Activated T-helper 1 cell treated with anti-CD3 and anti-CD28 coated beads, Interleukin-12 subunit alpha, Interleukin-12 subunit beta, Interleukin-2, Interleukin-4 antibody, amounts not matched to agents 30 ng/mL and 10 ng/mL and 1 ng/mL, durations not matched to agents 14 hours and 24 hours and 36 hours (primary cell): ENCODE measurements at regions not wholly inside any gene's neighbourhood (a gene's known extent, or its start where the extent isn't known, plus 50 kb on each side); places are given as distances from the start of the nearest gene placed in this dataset.

Source experiments
- DNase-seq: peaks from one replicate; pipeline ENCODE4 v3.0.0; 2021; ENCODE audit warnings: low spot score
- H3K27ac Mint-ChIP-seq: one replicate; pipeline ENCODE4 v1.8.0; 2021; ENCODE audit warnings: mild to moderate bottlenecking, mixed read lengths
- H3K27me3 Mint-ChIP-seq: one replicate; pipeline ENCODE4 v1.8.0; 2022; ENCODE audit warnings: mild to moderate bottlenecking, moderate library complexity, mixed read lengths; ENCODE audit not compliant: insufficient read depth
- H3K36me3 Mint-ChIP-seq: one replicate; pipeline ENCODE4 v1.8.0; 2021; ENCODE audit warnings: low read depth, mixed read lengths
- H3K4me1 Mint-ChIP-seq: one replicate; pipeline ENCODE4 v1.8.0; 2021; ENCODE audit warnings: low read depth, mixed read lengths
- H3K4me3 Mint-ChIP-seq: one replicate; pipeline ENCODE4 v1.8.0; 2021; ENCODE audit warnings: mild to moderate bottlenecking, moderate library complexity, mixed read lengths
- H3K9me3 Mint-ChIP-seq: one replicate; pipeline ENCODE4 v1.8.0; 2021; ENCODE audit warnings: mixed read lengths
- intact Hi-C: fragments of 100-400 bp; cut with micrococcal nuclease; formaldehyde crosslinking; loops from one replicate; pipeline ENCODE4 v1.15.1; 2024

DNA sequence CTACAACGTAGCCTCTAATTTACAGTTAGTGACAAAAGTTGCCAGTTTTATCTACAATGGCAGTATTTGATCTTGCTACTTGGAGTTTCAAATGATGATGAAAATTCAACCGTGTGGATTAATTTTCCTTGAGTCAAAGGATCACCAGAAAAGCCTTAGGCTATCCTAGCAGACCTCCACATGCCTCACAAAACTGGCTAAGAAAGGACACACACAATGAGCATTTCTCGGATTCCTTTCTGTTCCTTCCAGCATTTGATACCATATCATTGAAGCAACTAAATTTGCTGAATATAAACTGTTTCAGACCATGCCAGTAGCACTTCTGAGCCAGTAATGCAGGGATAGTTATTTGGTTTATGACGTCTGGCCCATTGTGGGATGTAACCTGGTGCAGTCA is 587.4 kb upstream of the MDFIC2 start:
- Mint-ChIP-seq H3K36me3 (no peaks in the 10 kb centered on the region), H3K27ac (no peak overlapping the region), H3K4me1 (no peaks in the 10 kb centered on the region), H3K9me3 (peaks cover 12% of the 10 kb centered on the region), H3K4me3 (no peak overlapping the region), H3K27me3 (peaks cover 10% of the 10 kb centered on the region)
- intact Hi-C loops, result no loop called here
- no peak for DNase-seq

GRCh38 chr3:70890020-70890394 is 577.6 kb upstream of the MDFIC2 start:
- Mint-ChIP-seq H3K27ac (no peak overlapping the region), H3K36me3 (no peaks in the 10 kb centered on the region), H3K9me3 (no peaks in the 10 kb centered on the region), H3K27me3 (no peaks in the 10 kb centered on the region), H3K4me3 (no peak overlapping the region), H3K4me1 (no peaks in the 10 kb centered on the region)
- no peak for DNase-seq
- intact Hi-C loops, result no loop called here

- Mint-ChIP-seq H3K4me3 (no peak overlapping the region), H3K4me1 (no peaks in the 10 kb centered on the region), H3K27ac (no peak overlapping the region), H3K9me3 (no peaks in the 10 kb centered on the region), H3K36me3 (no peaks in the 10 kb centered on the region), H3K27me3 (no peaks in the 10 kb centered on the region)
- DNase-seq, result no peak
- intact Hi-C loops, result no loop called here
These were observed 577.0 kb upstream of the MDFIC2 start for GRCh38 chr3:70889162-70890019.

DNA sequence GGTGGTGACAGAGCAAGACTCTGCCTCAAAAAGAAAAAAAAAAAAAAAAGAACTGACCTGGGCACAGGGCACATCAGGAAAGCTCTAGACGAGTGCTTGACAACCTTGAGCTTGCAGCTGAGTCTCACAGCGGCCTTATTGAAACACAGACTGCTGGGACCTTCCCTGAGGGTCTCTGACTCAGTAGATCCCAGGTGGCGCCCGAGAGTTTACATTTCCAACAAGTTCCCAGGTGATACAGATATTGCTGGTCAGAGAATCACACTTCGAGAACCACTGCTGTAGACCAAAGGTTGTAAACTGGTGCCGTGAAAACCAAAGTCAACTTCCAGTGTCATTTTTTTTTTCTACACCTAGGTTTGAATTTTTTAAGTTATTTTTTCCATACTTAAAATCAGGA is 573.2 kb upstream of the MDFIC2 start:
- Mint-ChIP-seq H3K4me1 (no peaks in the 10 kb centered on the region), H3K36me3 (no peaks in the 10 kb centered on the region), H3K27ac (no peak overlapping the region), H3K4me3 (no peak overlapping the region), H3K27me3 (no peaks in the 10 kb centered on the region), H3K9me3 (peaks cover 3% of the 10 kb centered on the region)
- no peak for DNase-seq
- intact Hi-C loops, result no loop called here

DNA sequence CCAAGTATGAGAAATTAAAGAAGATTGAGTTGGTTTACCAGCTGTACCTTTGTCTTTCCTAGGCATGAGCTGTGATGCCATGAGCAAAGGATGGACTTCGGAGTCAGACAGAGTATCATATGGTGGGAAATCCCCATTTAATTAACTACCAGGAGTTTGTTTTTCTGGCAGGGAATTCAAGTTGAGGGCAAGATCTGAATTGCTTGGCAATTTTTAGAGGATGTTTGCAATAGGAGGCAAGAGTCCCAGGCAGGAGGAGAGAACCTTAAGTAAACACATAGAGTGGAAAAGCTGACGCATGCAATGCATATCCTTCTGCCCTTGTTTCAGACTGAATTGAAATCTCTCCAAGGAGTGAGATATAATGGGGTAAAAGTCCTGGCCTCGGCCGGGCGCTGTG is 569.7 kb upstream of the MDFIC2 start:
- Mint-ChIP-seq H3K9me3 (peaks cover 13% of the 10 kb centered on the region), H3K27ac (no peak overlapping the region), H3K27me3 (no peaks in the 10 kb centered on the region), H3K36me3 (no peaks in the 10 kb centered on the region), H3K4me1 (no peaks in the 10 kb centered on the region), H3K4me3 (no peak overlapping the region)
- intact Hi-C loops, result no loop called here
- no peak for DNase-seq

- intact Hi-C loops, result no loop called here
- Mint-ChIP-seq H3K27me3 (no peaks in the 10 kb centered on the region), H3K4me1 (no peaks in the 10 kb centered on the region), H3K4me3 (no peak overlapping the region), H3K36me3 (no peaks in the 10 kb centered on the region), H3K27ac (no peak overlapping the region), H3K9me3 (peaks cover 13% of the 10 kb centered on the region)
- no peak for DNase-seq
These were observed 568.0 kb upstream of the MDFIC2 start for GRCh38 chr3:70880421-70880820.

GRCh38 chr3:70876154-70876553 is 563.7 kb upstream of the MDFIC2 start:
- intact Hi-C loops, result no loop called here
- H3K27ac Mint-ChIP-seq, result no peak overlapping the region
- DNase-seq, result no peak
- H3K27me3 Mint-ChIP-seq, result peaks cover 4% of the 10 kb centered on the region
- no peaks in the 10 kb centered on the region for H3K4me1 Mint-ChIP-seq
- no peaks in the 10 kb centered on the region for H3K36me3 Mint-ChIP-seq
- H3K9me3 Mint-ChIP-seq, result peaks cover 19% of the 10 kb centered on the region
- H3K4me3 Mint-ChIP-seq, result no peak overlapping the region

DNA sequence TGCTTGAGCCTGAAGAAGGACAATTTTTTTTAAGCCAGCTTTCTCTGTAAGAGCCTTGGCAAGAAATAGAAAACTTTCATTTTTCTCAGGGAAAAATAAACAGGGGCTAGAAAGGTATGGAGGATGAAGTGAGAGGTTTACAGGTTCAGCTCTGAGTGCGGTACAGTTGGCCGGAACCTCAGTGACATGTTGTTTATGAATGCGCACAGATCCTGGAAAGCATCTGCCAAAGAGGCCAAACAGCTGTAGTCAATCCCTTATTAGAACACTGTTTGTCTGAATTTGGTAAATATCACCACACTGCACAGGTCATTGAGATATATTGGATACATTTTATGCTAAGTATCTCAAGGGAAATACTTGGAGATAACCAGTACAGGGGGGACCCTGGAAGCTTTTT is 561.8 kb upstream of the MDFIC2 start:
- DNase-seq, result no peak
- peaks cover 18% of the 10 kb centered on the region for H3K9me3 Mint-ChIP-seq
- H3K4me3 Mint-ChIP-seq, result no peak overlapping the region
- no peaks in the 10 kb centered on the region for H3K4me1 Mint-ChIP-seq
- H3K36me3 Mint-ChIP-seq, result no peaks in the 10 kb centered on the region
- H3K27ac Mint-ChIP-seq, result no peak overlapping the region
- intact Hi-C loops, result no loop called here
- peaks cover 4% of the 10 kb centered on the region for H3K27me3 Mint-ChIP-seq

DNA sequence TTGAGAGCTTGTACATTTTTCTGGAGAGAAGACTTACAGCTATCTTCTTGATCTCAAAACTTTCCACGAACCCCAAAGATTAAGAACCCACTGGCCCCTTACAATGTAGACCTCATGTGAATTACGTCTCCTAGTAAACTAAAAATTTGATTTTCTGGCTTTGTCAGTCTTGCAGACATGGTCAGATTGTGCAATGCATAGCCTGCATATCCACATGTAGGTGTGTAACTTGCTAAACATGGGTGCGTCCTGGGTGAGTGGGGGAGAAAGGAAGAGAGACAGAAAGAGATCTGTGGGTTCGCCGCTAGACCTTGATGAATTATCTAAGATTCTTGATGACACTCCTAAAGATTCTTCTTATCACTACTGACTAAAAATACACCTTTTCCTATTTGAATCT is 561.2 kb upstream of the MDFIC2 start:
- no peak overlapping the region for H3K27ac Mint-ChIP-seq
- H3K27me3 Mint-ChIP-seq, result peaks cover 4% of the 10 kb centered on the region
- no peaks in the 10 kb centered on the region for H3K36me3 Mint-ChIP-seq
- no peaks in the 10 kb centered on the region for H3K4me1 Mint-ChIP-seq
- intact Hi-C loops, result no loop called here
- H3K4me3 Mint-ChIP-seq, result no peak overlapping the region
- H3K9me3 Mint-ChIP-seq, result peaks cover 15% of the 10 kb centered on the region
- DNase-seq, result no peak

DNA sequence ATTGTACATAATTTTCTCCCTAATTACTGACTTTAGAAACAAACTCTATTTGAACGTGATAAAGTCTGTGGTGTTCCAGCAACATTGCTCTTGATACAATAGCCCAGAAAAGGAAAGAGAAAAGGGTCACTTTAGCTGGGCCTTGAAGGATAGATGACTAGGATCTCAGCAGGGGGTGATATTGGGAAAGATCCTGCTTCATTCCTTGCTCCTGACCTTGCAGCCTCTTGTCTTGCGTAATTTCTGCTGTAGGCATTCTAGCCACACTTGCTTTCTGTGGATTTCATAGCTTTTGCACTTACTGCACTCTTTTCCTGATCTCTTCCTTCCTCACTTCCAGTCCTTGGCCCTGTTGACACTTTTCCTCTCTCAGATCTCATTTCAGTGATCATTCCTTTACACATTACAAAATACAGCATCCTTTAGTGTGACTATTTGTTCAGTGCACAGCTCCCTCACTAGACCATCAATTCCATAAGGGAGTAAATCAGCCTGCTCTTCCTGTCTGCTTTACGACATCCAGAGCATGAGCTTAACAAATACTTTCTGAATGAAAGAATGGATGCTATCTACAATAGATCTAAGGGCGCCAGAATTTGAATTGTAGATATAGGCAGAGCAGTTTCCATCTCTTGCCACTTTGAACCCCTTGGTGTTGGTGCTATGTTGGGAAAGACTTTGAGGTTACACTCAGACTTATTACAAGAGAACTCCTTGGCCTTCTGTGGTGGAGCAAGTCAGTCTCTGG is 559.6 kb upstream of the MDFIC2 start:
- Mint-ChIP-seq H3K36me3 (no peaks in the 10 kb centered on the region), H3K4me1 (no peaks in the 10 kb centered on the region), H3K27ac (no peak overlapping the region), H3K27me3 (peaks cover 4% of the 10 kb centered on the region), H3K4me3 (no peak overlapping the region), H3K9me3 (peaks cover 15% of the 10 kb centered on the region)
- DNase-seq, result no peak
- intact Hi-C loops, result no loop called here

DNA sequence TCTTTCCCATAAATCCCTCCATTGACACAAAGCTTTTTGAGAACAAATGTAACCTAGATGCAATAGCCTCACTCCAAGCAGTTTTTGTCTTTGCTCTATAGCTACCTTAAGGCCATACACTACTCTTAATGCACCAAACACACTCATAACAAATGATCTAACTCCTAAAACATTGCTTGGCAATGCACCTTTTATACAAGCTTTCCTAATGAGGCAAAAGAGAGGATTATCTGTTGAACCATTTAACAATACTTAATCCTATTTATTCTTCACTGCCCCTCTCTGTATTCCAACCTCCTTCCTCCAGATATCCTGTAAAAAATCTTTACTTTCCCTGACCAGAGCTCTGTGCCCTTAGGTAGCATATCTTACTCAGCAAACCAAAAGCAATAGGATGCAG is 558.1 kb upstream of the MDFIC2 start:
- peaks cover 18% of the 10 kb centered on the region for H3K9me3 Mint-ChIP-seq
- no peaks in the 10 kb centered on the region for H3K4me1 Mint-ChIP-seq
- no peak overlapping the region for H3K27ac Mint-ChIP-seq
- intact Hi-C loops, result no loop called here
- H3K27me3 Mint-ChIP-seq, result peaks cover 4% of the 10 kb centered on the region
- DNase-seq, result no peak
- no peaks in the 10 kb centered on the region for H3K36me3 Mint-ChIP-seq
- H3K4me3 Mint-ChIP-seq, result no peak overlapping the region

DNA sequence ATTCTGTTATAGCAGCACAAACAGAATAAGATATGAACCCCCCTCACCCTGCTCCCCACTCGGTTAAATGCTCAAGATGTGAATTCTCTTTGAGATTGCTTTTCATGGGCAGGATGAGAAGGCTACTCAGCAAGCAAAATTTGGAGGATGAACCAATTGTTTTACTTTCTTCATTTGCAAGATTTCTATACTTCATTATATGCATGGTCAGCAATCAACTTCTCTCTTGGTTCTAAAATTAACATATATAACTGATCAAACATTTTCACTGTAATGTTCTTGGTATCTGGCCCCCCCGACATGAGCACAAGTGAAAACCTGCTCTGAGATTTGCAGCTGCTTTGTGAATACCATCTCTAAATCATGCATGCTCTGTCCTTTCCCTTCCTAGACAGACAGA is 556.1 kb upstream of the MDFIC2 start:
- H3K4me3 Mint-ChIP-seq, result no peak overlapping the region
- peaks cover 5% of the 10 kb centered on the region for H3K27me3 Mint-ChIP-seq
- intact Hi-C loops, result no loop called here
- no peaks in the 10 kb centered on the region for H3K36me3 Mint-ChIP-seq
- H3K27ac Mint-ChIP-seq, result no peak overlapping the region
- no peaks in the 10 kb centered on the region for H3K4me1 Mint-ChIP-seq
- no peak for DNase-seq
- H3K9me3 Mint-ChIP-seq, result peaks cover 23% of the 10 kb centered on the region

- intact Hi-C loops, result no loop called here
- H3K27ac Mint-ChIP-seq, result no peak overlapping the region
- peaks cover 7% of the 10 kb centered on the region for H3K4me1 Mint-ChIP-seq
- H3K27me3 Mint-ChIP-seq, result peaks cover 6% of the 10 kb centered on the region
- peaks cover 8% of the 10 kb centered on the region for H3K9me3 Mint-ChIP-seq
- DNase-seq, result no peak
- no peak overlapping the region for H3K4me3 Mint-ChIP-seq
- no peaks in the 10 kb centered on the region for H3K36me3 Mint-ChIP-seq
These were observed 550.6 kb upstream of the MDFIC2 start for GRCh38 chr3:70863049-70863448.
